ENCODE measurements at regions not wholly inside any gene's neighbourhood (a gene's known extent, or its start where the extent isn't known, plus 50 kb on each side); places are given as distances from the start of the nearest gene placed in this dataset.

DNA sequence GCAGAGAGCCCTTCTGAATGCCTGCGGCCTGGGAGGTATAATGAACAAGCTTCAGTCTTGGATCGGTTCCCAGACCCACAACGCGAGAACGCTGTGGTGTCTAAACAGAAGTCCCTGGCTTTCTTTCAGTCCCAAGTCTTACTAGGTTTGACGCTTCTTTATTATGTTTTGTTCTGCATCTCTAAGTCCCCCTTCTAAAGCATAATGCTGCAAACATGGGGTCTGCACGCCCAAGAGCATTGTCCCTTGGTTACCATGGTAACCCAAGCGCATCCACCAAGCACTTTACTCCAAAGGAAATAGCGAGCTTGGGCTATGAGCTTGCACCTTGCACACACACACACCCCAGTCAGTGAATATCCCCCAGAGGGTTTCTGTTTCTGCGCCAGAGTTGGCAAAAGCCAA, 193.7 kb downstream of the INO80D start:
- Histone ChIP-seq H3K4me3 (no peak overlapping the region), H3K9ac (ENCODE audit: low read depth in 2 of 2, low read length in 2 of 2) (no peak overlapping the region), H3K36me3 (no peaks in the 10 kb centered on the region), H3K9me3 (no peaks in the 10 kb centered on the region), H3K27ac (no peak overlapping the region), H3K4me1 (no peaks in the 10 kb centered on the region), H3K27me3 (no peaks in the 10 kb centered on the region)
- TF ChIP-seq, protein P1, sequence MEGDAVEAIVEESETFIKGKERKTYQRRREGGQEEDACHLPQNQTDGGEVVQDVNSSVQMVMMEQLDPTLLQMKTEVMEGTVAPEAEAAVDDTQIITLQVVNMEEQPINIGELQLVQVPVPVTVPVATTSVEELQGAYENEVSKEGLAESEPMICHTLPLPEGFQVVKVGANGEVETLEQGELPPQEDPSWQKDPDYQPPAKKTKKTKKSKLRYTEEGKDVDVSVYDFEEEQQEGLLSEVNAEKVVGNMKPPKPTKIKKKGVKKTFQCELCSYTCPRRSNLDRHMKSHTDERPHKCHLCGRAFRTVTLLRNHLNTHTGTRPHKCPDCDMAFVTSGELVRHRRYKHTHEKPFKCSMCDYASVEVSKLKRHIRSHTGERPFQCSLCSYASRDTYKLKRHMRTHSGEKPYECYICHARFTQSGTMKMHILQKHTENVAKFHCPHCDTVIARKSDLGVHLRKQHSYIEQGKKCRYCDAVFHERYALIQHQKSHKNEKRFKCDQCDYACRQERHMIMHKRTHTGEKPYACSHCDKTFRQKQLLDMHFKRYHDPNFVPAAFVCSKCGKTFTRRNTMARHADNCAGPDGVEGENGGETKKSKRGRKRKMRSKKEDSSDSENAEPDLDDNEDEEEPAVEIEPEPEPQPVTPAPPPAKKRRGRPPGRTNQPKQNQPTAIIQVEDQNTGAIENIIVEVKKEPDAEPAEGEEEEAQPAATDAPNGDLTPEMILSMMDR (IDR thresholded peaks at IDR 0.05): no peak
- no peak for DNase-seq
- intact Hi-C loops (cut with DNase I): no loop called here

DNA sequence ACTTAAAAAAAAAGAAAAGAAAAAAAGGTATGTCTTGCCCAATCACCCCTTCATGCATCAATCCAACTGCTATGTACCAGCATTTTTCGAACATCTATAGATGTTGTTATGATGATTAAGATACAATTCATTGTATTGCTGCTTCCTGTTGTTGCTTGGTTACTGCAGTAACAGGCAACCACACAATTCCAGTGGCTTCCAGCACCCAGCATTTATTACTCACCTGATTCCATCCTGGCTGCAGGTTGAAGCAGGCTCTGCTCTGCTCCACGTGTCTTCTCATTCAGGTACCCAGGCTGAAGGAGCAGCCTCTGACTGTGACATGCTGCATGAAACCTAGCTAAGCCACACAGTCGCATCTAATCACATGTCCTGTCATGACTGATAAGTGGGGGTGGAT, 196.9 kb downstream of the INO80D start:
- no peaks in the 10 kb centered on the region for H3K36me3 ChIP-seq
- H3K27ac ChIP-seq: no peak overlapping the region
- intact Hi-C loops (cut with DNase I): loop anchor here (5.0 kb wide), 1 partner anchor 122 kb away; no protein-coding TSS in a partner anchor
- H3K9me3 ChIP-seq: no peaks in the 10 kb centered on the region
- TF ChIP-seq, protein P1 (IDR thresholded peaks at IDR 0.05): no peak
- H3K4me3 ChIP-seq: no peak overlapping the region
- H3K9ac ChIP-seq (ENCODE audit: low read depth in 2 of 2, low read length in 2 of 2): no peak overlapping the region
- no peak for DNase-seq
- no peaks in the 10 kb centered on the region for H3K4me1 ChIP-seq
- no peaks in the 10 kb centered on the region for H3K27me3 ChIP-seq

DNA sequence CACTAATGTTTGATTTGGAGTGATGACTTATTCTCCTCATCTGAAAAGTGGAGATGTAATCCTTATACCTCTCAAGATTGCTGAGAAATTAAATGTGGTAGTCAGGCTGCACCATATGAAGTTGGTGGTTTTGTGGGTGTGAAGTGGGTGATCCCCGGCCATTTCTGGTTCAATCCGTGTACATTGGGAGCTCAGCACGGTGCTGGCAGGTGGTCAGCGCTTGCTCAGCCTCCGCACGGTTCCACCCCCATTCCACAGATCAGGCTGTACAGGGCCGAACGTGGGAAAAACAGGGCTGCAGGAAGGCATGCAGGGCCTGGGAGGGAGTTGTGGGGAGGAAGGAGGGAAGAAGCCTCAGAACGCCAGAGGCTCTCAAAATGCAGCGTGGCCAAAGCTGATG, 198.3 kb downstream of the INO80D start:
- Histone ChIP-seq H3K27ac (no peak overlapping the region), H3K9me3 (no peaks in the 10 kb centered on the region), H3K27me3 (no peaks in the 10 kb centered on the region), H3K36me3 (no peaks in the 10 kb centered on the region), H3K9ac (ENCODE audit: low read depth in 2 of 2, low read length in 2 of 2) (no peak overlapping the region), H3K4me1 (no peaks in the 10 kb centered on the region), H3K4me3 (no peak overlapping the region)
- no peak for DNase-seq
- TF ChIP-seq, protein P1 (IDR thresholded peaks at IDR 0.05): no peak
- intact Hi-C loops (cut with DNase I): loop anchor here (5.0 kb wide), 1 partner anchor 120 kb away; no protein-coding TSS in a partner anchor

DNA sequence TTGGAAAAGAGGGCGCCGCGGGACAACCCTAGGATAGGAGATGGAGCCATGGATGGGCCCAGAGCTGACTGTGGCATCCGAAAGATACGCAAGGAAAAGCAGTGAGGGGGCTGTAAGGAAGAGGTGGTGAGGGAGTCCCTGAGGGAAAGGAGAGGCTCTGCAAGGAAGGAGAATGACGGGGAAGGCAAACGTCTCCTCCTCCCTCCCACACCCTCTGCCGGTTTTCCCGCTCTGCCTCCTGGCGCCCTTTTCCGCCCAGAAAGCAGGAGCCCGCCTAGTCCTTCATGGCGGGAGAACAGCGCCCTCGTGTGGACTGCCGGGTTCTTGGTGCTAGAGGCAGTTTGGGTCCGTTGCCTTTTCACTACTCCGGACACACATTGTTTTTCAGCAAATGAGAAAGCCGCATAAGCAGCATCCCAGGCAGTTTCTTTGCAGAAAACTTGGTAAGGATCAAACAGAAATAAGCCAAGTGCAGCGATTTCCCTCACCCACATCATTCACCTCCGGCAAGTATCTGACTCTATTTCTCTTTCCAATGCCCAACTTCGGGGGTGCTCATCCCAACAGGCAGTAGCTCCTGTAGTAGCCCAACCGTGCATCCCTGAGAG, 200.4 kb downstream of the INO80D start:
- intact Hi-C loops (cut with DNase I): loop anchor here (5.0 kb wide), 1 partner anchor 118 kb away; no protein-coding TSS in a partner anchor
- no peaks in the 10 kb centered on the region for H3K9me3 ChIP-seq
- no peak overlapping the region for H3K4me3 ChIP-seq
- H3K27ac ChIP-seq: no peak overlapping the region
- DNase-seq: peak; percentile 95
- no peaks in the 10 kb centered on the region for H3K36me3 ChIP-seq
- no peak overlapping the region for H3K9ac ChIP-seq (ENCODE audit: low read depth in 2 of 2, low read length in 2 of 2)
- TF ChIP-seq, protein P1 (IDR thresholded peaks at IDR 0.05): peak; percentile 77
- H3K27me3 ChIP-seq: no peaks in the 10 kb centered on the region
- H3K4me1 ChIP-seq: no peaks in the 10 kb centered on the region

DNA sequence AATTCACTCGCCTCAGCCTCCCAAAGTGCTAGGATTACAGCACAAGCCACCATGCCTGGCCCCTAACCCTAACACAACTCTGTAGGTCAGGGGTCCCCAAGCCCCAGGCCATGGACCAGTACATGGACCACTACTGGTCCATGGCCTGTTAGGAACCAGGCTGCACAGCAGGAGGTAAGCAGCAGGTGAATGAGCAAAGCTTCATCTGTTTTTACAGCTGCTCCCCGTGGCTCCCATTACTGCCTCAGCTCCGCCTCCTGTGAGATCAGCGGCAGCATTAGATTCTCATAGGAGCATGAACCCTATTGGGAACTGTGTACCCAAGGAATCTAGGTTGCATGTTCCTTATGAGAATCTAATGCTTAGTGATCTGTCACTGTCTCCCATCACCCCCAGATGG, 201.7 kb downstream of the NRP2 start:
- no peak overlapping the region for H3K27ac ChIP-seq
- TF ChIP-seq, protein P1 (IDR thresholded peaks at IDR 0.05): no peak
- DNase-seq: no peak
- no peaks in the 10 kb centered on the region for H3K9me3 ChIP-seq
- intact Hi-C loops (cut with DNase I): no loop called here
- H3K9ac ChIP-seq (ENCODE audit: low read depth in 2 of 2, low read length in 2 of 2): no peak overlapping the region
- H3K36me3 ChIP-seq: no peaks in the 10 kb centered on the region
- no peaks in the 10 kb centered on the region for H3K4me1 ChIP-seq
- no peak overlapping the region for H3K4me3 ChIP-seq
- H3K27me3 ChIP-seq: no peaks in the 10 kb centered on the region

Data from colonic mucosa (tissue), 4 donors.